Activated CD4-positive, alpha-beta memory T cell treated with anti-CD3 and anti-CD28 coated beads, Interleukin-2, amount 10 ng/mL, durations not matched to agents 7 days and 5 days (primary cell): ENCODE measurements at regions not wholly inside any gene's neighbourhood (a gene's known extent, or its start where the extent isn't known, plus 50 kb on each side); places are given as distances from the start of the nearest gene placed in this dataset.
"Not testable (repeated sequence)": the region's sequence is repeated elsewhere in the genome, so short reads cannot be mapped to it uniquely, and the experiment has no call there.

ENCODE experiments used
- CTCF ChIA-PET: fragments of 350-600 bp; sonication (Branson Sonifier 250); formaldehyde crosslinking; loops from one replicate; lab custom pipeline; 2021; ENCODE audit warnings: antibody characterized with exemption, inconsistent platforms; lab: Charles Lee
- POLR2A ChIA-PET: fragments of 350-600 bp; sonication (Branson Sonifier 250); formaldehyde crosslinking; loops from one replicate; lab custom pipeline; 2021; ENCODE audit warnings: antibody characterized with exemption; lab: Charles Lee
- DNase-seq: peaks from one replicate; pipeline ENCODE4 v3.0.0-alpha.2; 2020
- H3K27ac Mint-ChIP-seq: one replicate; pipeline ENCODE4 v1.8.0; 2021; ENCODE audit warnings: mild to moderate bottlenecking, mixed read lengths
- H3K27me3 Mint-ChIP-seq: one replicate; pipeline ENCODE4 v1.8.0; 2021; ENCODE audit warnings: mixed read lengths
- H3K36me3 Mint-ChIP-seq: one replicate; pipeline ENCODE4 v1.8.0; 2021; ENCODE audit warnings: low read depth, mixed read lengths
- H3K4me1 Mint-ChIP-seq: one replicate; pipeline ENCODE4 v1.8.0; 2021; ENCODE audit warnings: mixed read lengths
- H3K4me3 Mint-ChIP-seq: one replicate; pipeline ENCODE4 v1.8.0; 2021; ENCODE audit warnings: mild to moderate bottlenecking, mixed read lengths
- H3K9me3 Mint-ChIP-seq: one replicate; pipeline ENCODE4 v1.8.0; 2021; ENCODE audit warnings: mixed read lengths

DNA sequence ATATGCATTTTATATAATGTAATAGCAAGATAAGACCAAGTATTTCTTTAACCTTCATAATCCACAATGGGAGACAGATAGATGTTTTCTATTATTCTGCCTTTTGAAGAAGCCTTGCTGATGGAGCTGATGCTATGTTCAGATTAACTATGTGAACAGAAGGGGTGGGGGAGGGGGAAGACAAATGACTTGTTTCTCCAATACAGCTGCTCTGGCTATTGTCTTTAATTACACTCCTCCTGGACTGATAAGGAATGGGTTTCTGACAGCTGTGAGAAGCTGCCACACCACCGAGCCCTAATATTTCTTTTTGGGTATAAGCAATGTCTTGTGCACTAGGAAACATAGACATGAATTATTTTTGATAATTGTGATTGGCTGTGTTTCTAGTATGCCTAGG lies 62.0 kb downstream of the CAVIN4 start:
- no peak overlapping the region for H3K27ac Mint-ChIP-seq
- H3K4me1 Mint-ChIP-seq: no peaks in the 10 kb centered on the region
- ChIA-PET POLR2A (no interaction called here), CTCF (no interaction called here)
- H3K9me3 Mint-ChIP-seq: no peaks in the 10 kb centered on the region
- peaks cover 8% of the 10 kb centered on the region for H3K27me3 Mint-ChIP-seq
- H3K4me3 Mint-ChIP-seq: no peak overlapping the region
- no peaks in the 10 kb centered on the region for H3K36me3 Mint-ChIP-seq
- no peak for DNase-seq

GRCh38 chr9:100640447-100641050 lies 62.7 kb downstream of the CAVIN4 start:
- POLR2A ChIA-PET: no interaction called here
- no peak for DNase-seq
- CTCF ChIA-PET: no interaction called here
- H3K4me3 Mint-ChIP-seq: no peak overlapping the region
- no peaks in the 10 kb centered on the region for H3K9me3 Mint-ChIP-seq
- H3K4me1 Mint-ChIP-seq: no peaks in the 10 kb centered on the region
- H3K27ac Mint-ChIP-seq: no peak overlapping the region
- H3K27me3 Mint-ChIP-seq: peaks cover 6% of the 10 kb centered on the region
- H3K36me3 Mint-ChIP-seq: no peaks in the 10 kb centered on the region

- ChIA-PET CTCF (no interaction called here), POLR2A (no interaction called here)
- Mint-ChIP-seq H3K4me3 (no peak overlapping the region), H3K27me3 (peaks cover 6% of the 10 kb centered on the region), H3K27ac (no peak overlapping the region), H3K4me1 (no peaks in the 10 kb centered on the region), H3K9me3 (no peaks in the 10 kb centered on the region), H3K36me3 (no peaks in the 10 kb centered on the region)
- DNase-seq: no peak
Observed at GRCh38 chr9:100641166-100641565, 63.3 kb downstream of the CAVIN4 start.

DNA sequence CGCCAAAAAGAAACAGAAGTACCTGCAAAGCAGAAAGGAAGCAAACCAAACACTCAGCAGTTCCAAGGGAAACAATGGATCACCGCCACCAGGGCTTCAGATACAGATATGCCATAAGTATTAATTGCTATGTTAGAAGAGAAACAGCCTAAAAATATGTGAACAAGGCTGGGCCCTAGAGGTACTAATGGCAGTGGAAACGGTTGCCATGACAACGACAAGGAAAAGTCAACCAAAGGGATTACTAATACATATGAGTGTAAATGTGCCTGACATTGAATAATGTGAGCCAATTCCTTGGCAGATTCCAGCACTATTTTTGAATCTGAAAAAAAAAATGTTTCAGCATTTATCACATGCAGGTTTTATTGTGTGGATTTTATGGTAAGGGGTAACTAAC lies 75.0 kb downstream of the CAVIN4 start:
- Mint-ChIP-seq H3K36me3 (no peaks in the 10 kb centered on the region), H3K27ac (no peak overlapping the region), H3K27me3 (no peaks in the 10 kb centered on the region), H3K4me1 (no peaks in the 10 kb centered on the region), H3K4me3 (no peak overlapping the region), H3K9me3 (peaks cover 4% of the 10 kb centered on the region)
- POLR2A ChIA-PET: no interaction called here
- no peak for DNase-seq
- CTCF ChIA-PET: no interaction called here

DNA sequence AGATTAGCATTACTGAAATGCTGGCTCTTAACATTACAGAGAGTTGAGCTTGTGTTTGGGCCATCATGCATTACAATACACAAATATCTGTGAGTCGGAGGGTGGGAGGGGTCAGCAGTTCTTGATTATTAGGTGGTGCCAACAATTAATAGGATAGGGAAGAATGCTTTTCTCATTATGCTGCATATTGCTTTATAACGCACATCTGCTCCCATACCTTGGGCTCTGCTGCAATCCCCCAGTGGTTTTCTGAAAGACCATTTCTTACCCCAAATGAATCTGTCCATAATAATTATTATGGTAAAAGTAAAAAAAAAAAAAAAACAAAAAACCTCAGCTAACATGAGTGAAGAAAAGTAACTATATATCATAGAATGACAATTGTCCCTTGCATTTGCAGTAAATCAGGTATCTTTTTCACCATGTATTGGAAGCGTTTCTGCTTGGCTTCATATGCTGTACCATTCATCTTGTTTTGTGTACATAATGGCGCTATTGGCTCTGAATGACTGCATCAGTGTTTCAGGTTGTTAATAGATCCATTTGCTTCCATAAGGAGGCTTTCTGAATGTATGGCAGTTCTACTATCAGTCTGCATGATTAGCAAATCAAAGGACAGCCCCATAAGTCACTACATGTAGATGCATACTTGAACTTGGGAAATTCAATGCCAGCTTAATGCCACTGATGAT lies 75.9 kb downstream of the CAVIN4 start:
- no peak overlapping the region for H3K4me3 Mint-ChIP-seq
- H3K27me3 Mint-ChIP-seq: no peaks in the 10 kb centered on the region
- peaks cover 4% of the 10 kb centered on the region for H3K9me3 Mint-ChIP-seq
- ChIA-PET CTCF (no interaction called here), POLR2A (no interaction called here)
- no peaks in the 10 kb centered on the region for H3K36me3 Mint-ChIP-seq
- DNase-seq: no peak
- no peaks in the 10 kb centered on the region for H3K4me1 Mint-ChIP-seq
- H3K27ac Mint-ChIP-seq: no peak overlapping the region

- CTCF ChIA-PET, H3K27ac Mint-ChIP-seq, POLR2A ChIA-PET: not testable (repeated sequence)
Observed at GRCh38 chr9:100656851-100657250, 79.0 kb downstream of the CAVIN4 start.

GRCh38 chr9:100661668-100662067 lies 83.8 kb downstream of the CAVIN4 start:
- Mint-ChIP-seq H3K36me3 (no peaks in the 10 kb centered on the region), H3K9me3 (peaks cover 4% of the 10 kb centered on the region), H3K27ac (no peak overlapping the region), H3K4me1 (no peaks in the 10 kb centered on the region), H3K4me3 (no peak overlapping the region), H3K27me3 (no peaks in the 10 kb centered on the region)
- CTCF ChIA-PET: no interaction called here
- DNase-seq: no peak
- POLR2A ChIA-PET: no interaction called here

More at GRCh38 chr9:100656851-100657250, 79.0 kb downstream of the CAVIN4 start:
- not testable (repeated sequence) for H3K4me1 Mint-ChIP-seq, H3K27me3 Mint-ChIP-seq, H3K9me3 Mint-ChIP-seq, DNase-seq, H3K36me3 Mint-ChIP-seq, H3K4me3 Mint-ChIP-seq

- POLR2A ChIA-PET: no interaction called here
- Mint-ChIP-seq H3K27me3 (no peaks in the 10 kb centered on the region), H3K27ac (no peak overlapping the region), H3K4me1 (no peaks in the 10 kb centered on the region), H3K9me3 (peaks cover 3% of the 10 kb centered on the region), H3K4me3 (no peak overlapping the region), H3K36me3 (no peaks in the 10 kb centered on the region)
- no peak for DNase-seq
- CTCF ChIA-PET: no interaction called here
Observed at GRCh38 chr9:100662122-100662521, 84.2 kb downstream of the CAVIN4 start.

DNA sequence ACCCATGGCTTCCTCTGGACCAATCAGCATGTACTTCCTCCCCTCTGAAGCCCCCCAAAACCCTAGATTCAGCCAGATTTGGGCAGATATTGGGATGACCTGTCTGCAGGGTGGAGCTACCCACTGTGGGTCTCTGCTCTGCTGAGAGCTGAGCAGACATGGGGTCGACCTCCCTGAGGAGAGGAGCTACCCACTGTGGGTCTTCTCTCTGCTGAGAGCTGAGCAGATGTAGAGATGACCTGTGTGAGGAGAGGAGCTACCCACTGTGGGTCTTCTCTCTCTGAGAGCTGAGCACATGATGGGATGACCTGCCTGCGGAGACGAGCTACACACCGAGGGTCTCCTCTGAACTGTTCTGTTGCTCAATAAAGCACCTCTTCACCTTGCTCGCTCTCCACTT lies 89.6 kb downstream of the CAVIN4 start:
- CTCF ChIA-PET: no interaction called here
- Mint-ChIP-seq H3K4me3 (no peak overlapping the region), H3K27ac (no peak overlapping the region), H3K36me3 (no peaks in the 10 kb centered on the region), H3K4me1 (no peaks in the 10 kb centered on the region), H3K9me3 (no peaks in the 10 kb centered on the region), H3K27me3 (peaks cover 1% of the 10 kb centered on the region)
- POLR2A ChIA-PET: no interaction called here
- no peak for DNase-seq

DNA sequence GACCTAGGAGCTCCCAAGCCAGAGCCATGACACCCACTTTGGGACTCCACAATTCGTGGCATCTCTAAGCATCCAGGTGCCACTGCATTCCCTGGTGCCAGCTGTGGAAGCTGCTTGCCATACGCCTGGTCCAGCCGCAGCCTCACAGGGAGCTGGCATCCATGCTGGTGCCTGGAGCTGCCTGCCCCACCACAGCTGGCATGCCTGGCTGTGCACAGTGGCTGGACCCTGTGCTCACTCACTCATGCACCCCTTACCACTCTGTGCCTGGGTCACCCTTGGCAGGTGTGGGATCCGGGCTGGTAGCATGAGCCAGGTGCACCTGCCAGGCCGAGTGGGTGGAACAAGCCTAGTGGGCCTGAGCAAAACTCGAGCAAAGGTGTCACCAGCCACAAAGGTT lies 90.1 kb downstream of the CAVIN4 start:
- CTCF ChIA-PET: no interaction called here

DNA sequence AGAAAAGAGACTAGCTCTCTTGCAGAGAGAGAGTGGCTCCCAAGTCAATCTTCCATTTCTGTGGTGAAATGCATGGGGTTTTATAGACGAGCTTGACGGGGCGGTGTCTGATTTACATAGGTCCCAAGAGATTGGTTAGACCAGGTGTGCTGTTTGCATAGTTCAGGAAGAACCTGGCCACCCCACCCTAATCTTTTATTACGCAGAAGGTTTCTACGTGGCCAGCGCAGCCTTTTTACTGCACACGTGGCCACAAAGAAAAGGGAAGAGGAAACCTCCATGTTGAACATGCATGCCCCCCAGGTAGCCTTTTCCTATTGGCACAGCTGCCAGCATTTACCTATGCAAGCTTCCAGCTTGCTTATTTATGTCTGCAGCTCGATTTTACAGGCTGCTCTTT lies 92.1 kb downstream of the CAVIN4 start:
- Mint-ChIP-seq H3K4me1 (no peaks in the 10 kb centered on the region), H3K9me3 (no peaks in the 10 kb centered on the region), H3K27ac (no peak overlapping the region), H3K27me3 (peaks cover 1% of the 10 kb centered on the region), H3K36me3 (no peaks in the 10 kb centered on the region), H3K4me3 (no peak overlapping the region)
- ChIA-PET POLR2A (no interaction called here), CTCF (no interaction called here)
- DNase-seq: no peak

More for the DNA sequence above, 90.1 kb downstream of the CAVIN4 start:
- H3K36me3 Mint-ChIP-seq: no peaks in the 10 kb centered on the region
- H3K4me3 Mint-ChIP-seq: no peak overlapping the region
- no peak for DNase-seq
- H3K9me3 Mint-ChIP-seq: no peaks in the 10 kb centered on the region
- no peaks in the 10 kb centered on the region for H3K4me1 Mint-ChIP-seq
- POLR2A ChIA-PET: no interaction called here
- H3K27ac Mint-ChIP-seq: no peak overlapping the region
- H3K27me3 Mint-ChIP-seq: peaks cover 1% of the 10 kb centered on the region

DNA sequence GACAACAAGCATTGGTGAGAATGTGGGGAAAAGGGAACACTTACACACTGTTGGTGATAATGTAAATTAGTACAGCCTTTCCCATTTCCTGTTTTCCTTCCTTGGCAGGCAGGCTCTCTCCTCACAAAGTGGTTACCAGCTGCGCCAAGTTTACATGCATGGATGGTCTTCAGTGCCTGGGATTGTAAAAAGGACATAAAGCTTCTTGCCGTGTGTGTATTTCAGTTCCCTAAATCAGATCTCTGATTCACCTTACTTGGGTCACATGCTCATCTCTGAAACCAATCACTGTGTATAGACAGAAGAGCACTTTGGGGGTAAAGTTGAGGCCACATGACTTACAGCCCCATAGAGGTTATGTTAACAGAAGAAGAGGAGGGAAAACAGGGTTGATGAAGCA lies 92.8 kb downstream of the CAVIN4 start:
- peaks cover 1% of the 10 kb centered on the region for H3K27me3 Mint-ChIP-seq
- no peaks in the 10 kb centered on the region for H3K4me1 Mint-ChIP-seq
- ChIA-PET CTCF (no interaction called here), POLR2A (no interaction called here)
- H3K9me3 Mint-ChIP-seq: no peaks in the 10 kb centered on the region
- no peak overlapping the region for H3K27ac Mint-ChIP-seq
- no peak for DNase-seq
- no peak overlapping the region for H3K4me3 Mint-ChIP-seq
- no peaks in the 10 kb centered on the region for H3K36me3 Mint-ChIP-seq

- ChIA-PET CTCF (no interaction called here), POLR2A (no interaction called here)
- Mint-ChIP-seq H3K4me3 (no peak overlapping the region), H3K27ac (no peak overlapping the region), H3K4me1 (no peaks in the 10 kb centered on the region), H3K27me3 (peaks cover 1% of the 10 kb centered on the region), H3K9me3 (no peaks in the 10 kb centered on the region), H3K36me3 (no peaks in the 10 kb centered on the region)
- no peak for DNase-seq
Observed at GRCh38 chr9:100671898-100672297, 94.0 kb downstream of the CAVIN4 start.

- DNase-seq: no peak
- no peak overlapping the region for H3K4me3 Mint-ChIP-seq
- no peaks in the 10 kb centered on the region for H3K9me3 Mint-ChIP-seq
- CTCF ChIA-PET: no interaction called here
- H3K36me3 Mint-ChIP-seq: no peaks in the 10 kb centered on the region
- POLR2A ChIA-PET: no interaction called here
- no peaks in the 10 kb centered on the region for H3K4me1 Mint-ChIP-seq
- peaks cover 1% of the 10 kb centered on the region for H3K27me3 Mint-ChIP-seq
- no peak overlapping the region for H3K27ac Mint-ChIP-seq
Observed at GRCh38 chr9:100673249-100673648, 95.4 kb downstream of the CAVIN4 start.
